ENCODE measurements at regions not wholly inside any gene's neighbourhood (a gene's known extent, or its start where the extent isn't known, plus 50 kb on each side); places are given as distances from the start of the nearest gene placed in this dataset.

- WGBS = 63% methylated on average over 7 of the region's 7 CpGs
- no peak for TF ChIP-seq POLR2AphosphoS5 (IDR thresholded peaks at IDR 0.05)
- no peak for TF ChIP-seq POLR2A (IDR thresholded peaks at IDR 0.05)
- TF ChIP-seq EP300 (IDR thresholded peaks at IDR 0.05) = no peak
- no peak for TF ChIP-seq CTCF (IDR thresholded peaks at IDR 0.05)
- H3K27ac ChIP-seq = no peak overlapping the region
- no peak for DNase-seq (ENCODE audit: low spot score in 2 of 2)
- H3K4me3 ChIP-seq = no peak overlapping the region
- no peaks in the 10 kb centered on the region for H3K36me3 ChIP-seq
- no peaks in the 10 kb centered on the region for H3K4me1 ChIP-seq
- no peaks in the 10 kb centered on the region for H3K27me3 ChIP-seq
- H3K9me3 ChIP-seq = no peaks in the 10 kb centered on the region
Observed at GRCh38 chr14:29028973-29029582, 262.5 kb downstream of the FOXG1 start.

- Histone ChIP-seq H3K27me3 (no peaks in the 10 kb centered on the region), H3K36me3 (no peaks in the 10 kb centered on the region), H3K27ac (no peak overlapping the region), H3K4me3 (no peak overlapping the region), H3K9me3 (no peaks in the 10 kb centered on the region), H3K4me1 (no peaks in the 10 kb centered on the region)
- no peak for DNase-seq (ENCODE audit: low spot score in 2 of 2)
- WGBS = 66% methylated on average over 2 of the region's 2 CpGs
- TF ChIP-seq POLR2A (IDR thresholded peaks at IDR 0.05) (no peak), POLR2AphosphoS5 (IDR thresholded peaks at IDR 0.05) (no peak), EP300 (IDR thresholded peaks at IDR 0.05) (no peak), CTCF (IDR thresholded peaks at IDR 0.05) (no peak)
Observed at GRCh38 chr14:29030121-29030520, 263.5 kb downstream of the FOXG1 start.

GRCh38 chr14:29030970-29031369 is 264.4 kb downstream of the FOXG1 start:
- Histone ChIP-seq H3K4me1 (no peaks in the 10 kb centered on the region), H3K9me3 (no peaks in the 10 kb centered on the region), H3K27ac (no peak overlapping the region), H3K27me3 (no peaks in the 10 kb centered on the region), H3K4me3 (no peak overlapping the region), H3K36me3 (no peaks in the 10 kb centered on the region)
- 61% methylated on average over 2 of the region's 2 CpGs for WGBS
- no peak for DNase-seq (ENCODE audit: low spot score in 2 of 2)
- no peak for TF ChIP-seq POLR2A (IDR thresholded peaks at IDR 0.05)
- no peak for TF ChIP-seq CTCF (IDR thresholded peaks at IDR 0.05)
- no peak for TF ChIP-seq POLR2AphosphoS5 (IDR thresholded peaks at IDR 0.05)
- no peak for TF ChIP-seq EP300 (IDR thresholded peaks at IDR 0.05)

- H3K4me1 ChIP-seq = no peaks in the 10 kb centered on the region
- H3K36me3 ChIP-seq = no peaks in the 10 kb centered on the region
- no peaks in the 10 kb centered on the region for H3K27me3 ChIP-seq
- H3K4me3 ChIP-seq = no peak overlapping the region
- H3K9me3 ChIP-seq = no peaks in the 10 kb centered on the region
- TF ChIP-seq CTCF (IDR thresholded peaks at IDR 0.05) = no peak
- TF ChIP-seq EP300 (IDR thresholded peaks at IDR 0.05) = no peak
- no peak for TF ChIP-seq POLR2A (IDR thresholded peaks at IDR 0.05)
- TF ChIP-seq POLR2AphosphoS5 (IDR thresholded peaks at IDR 0.05) = no peak
- no peak for DNase-seq (ENCODE audit: low spot score in 2 of 2)
- no peak overlapping the region for H3K27ac ChIP-seq
- WGBS = 59% methylated on average over 3 of the region's 3 CpGs
Observed at GRCh38 chr14:29035134-29035533, 268.5 kb downstream of the FOXG1 start.

GRCh38 chr14:29037411-29037810 is 270.8 kb downstream of the FOXG1 start:
- no peak overlapping the region for H3K4me3 ChIP-seq
- no peak for DNase-seq (ENCODE audit: low spot score in 2 of 2)
- H3K27ac ChIP-seq = no peak overlapping the region
- no peaks in the 10 kb centered on the region for H3K27me3 ChIP-seq
- no peaks in the 10 kb centered on the region for H3K36me3 ChIP-seq
- H3K4me1 ChIP-seq = no peaks in the 10 kb centered on the region
- H3K9me3 ChIP-seq = no peaks in the 10 kb centered on the region
- no peak for TF ChIP-seq POLR2A (IDR thresholded peaks at IDR 0.05)
- no peak for TF ChIP-seq EP300 (IDR thresholded peaks at IDR 0.05)

- no peaks in the 10 kb centered on the region for H3K4me1 ChIP-seq
- no peak for TF ChIP-seq CTCF (IDR thresholded peaks at IDR 0.05)
- WGBS = 60% methylated on average over 2 of the region's 2 CpGs
- H3K9me3 ChIP-seq = peaks cover 3% of the 10 kb centered on the region
- no peak overlapping the region for H3K27ac ChIP-seq
- H3K27me3 ChIP-seq = no peaks in the 10 kb centered on the region
- no peak for DNase-seq (ENCODE audit: low spot score in 2 of 2)
- no peak overlapping the region for H3K4me3 ChIP-seq
- H3K36me3 ChIP-seq = no peaks in the 10 kb centered on the region
Observed at GRCh38 chr14:29039171-29039570, 272.6 kb downstream of the FOXG1 start.

All from suprapubic skin (tissue), 4 donors.